HUDEP-2 (cell line): ENCODE measurements at regions not wholly inside any gene's neighbourhood (a gene's known extent, or its start where the extent isn't known, plus 50 kb on each side); places are given as distances from the start of the nearest gene placed in this dataset.

Source experiments
- DNase-seq, 76 experiments: peaks; one replicate each; lab custom pipeline; 2025; ENCODE audit not compliant: unreplicated experiment in 76 of 76; lab: John Stamatoyannopoulos, UW

DNA sequence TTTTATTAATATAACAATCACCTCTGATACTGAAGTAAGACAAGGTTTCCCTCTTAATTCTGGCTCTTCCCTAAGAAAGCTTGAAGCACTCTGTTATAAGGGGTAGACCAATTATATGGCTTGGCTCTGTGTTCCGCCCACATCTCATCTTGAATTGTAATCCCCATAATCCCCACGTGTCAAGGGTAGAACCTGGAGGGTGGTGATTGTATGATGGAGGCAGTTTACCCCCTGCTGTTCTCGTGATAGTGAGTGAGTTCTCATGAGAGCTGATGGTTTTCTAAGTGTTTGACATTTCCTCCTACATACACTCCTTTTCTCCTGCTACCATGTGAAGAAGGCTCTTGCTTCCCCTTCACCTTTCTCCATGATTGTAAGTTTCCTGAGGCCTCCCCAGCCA is 363.8 kb upstream of the PCDH20 start:
- DNase-seq: no peak

DNA sequence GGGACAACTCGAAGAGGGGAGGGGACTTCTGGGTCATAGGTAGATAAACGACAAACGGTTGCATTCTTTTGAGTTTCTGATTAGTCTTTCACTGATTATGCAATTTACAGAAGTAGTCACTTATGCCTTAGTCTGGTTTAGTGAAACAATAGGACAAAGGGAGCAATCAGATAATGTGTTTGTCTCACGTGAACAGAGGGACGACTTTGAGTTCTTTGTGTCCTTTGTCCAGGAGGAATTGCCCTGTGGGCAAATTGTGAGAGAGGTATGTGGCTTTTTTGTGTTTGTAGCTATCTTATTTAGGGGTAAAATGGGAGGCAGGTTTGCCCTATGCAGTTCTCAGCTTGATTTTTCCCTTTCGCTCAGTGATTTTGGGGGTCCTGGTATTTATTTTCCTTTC is 362.9 kb upstream of the PCDH20 start:
- DNase-seq: no peak

DNA sequence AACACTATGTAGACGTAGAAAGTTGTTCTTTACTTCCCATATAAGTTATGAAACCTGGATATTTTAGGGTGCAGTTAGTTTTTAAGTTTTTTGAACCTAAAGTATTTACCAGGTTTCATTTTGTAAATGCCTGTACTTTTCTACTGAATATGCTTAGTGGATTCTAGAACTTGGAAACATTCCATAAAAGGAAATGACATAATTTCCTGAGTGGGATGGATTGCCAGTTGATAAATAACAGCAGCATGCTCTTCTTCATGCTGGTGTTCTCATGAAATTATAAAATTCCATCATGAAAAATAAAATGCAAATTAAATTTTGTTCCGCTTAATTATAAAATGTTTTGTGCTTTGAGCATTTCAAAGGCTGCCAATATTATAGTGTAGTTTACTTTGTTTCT is 362.2 kb upstream of the PCDH20 start:
- no peak for DNase-seq

DNA sequence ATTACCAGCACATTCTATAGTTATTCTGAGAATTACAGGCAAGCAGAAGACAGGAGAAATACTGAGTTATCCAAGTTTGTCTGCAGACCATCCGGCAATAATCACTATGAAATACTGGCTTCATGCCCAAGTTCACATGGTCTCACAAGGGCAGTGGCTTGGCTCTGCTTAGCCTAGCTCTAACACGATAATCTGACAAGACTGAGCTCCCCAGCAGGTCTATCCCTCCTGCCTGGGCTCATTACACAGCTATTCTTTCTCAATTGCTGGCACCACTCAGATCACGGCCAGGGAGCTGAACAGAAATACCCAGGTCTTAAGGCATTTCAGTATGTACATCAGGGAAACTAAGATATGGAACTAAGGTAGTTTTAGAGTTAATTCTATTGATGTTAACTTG is 361.6 kb upstream of the PCDH20 start:
- DNase-seq: peak in 33 of 76 experiments; percentile 2 to 53 (median 15)

GRCh38 chr13:61774903-61775302 is 359.3 kb upstream of the PCDH20 start:
- DNase-seq: no peak

GRCh38 chr13:61770681-61771080 is 355.0 kb upstream of the PCDH20 start:
- DNase-seq: peak in 4 of 76 experiments; percentile 1 to 19 (median 14)

DNA sequence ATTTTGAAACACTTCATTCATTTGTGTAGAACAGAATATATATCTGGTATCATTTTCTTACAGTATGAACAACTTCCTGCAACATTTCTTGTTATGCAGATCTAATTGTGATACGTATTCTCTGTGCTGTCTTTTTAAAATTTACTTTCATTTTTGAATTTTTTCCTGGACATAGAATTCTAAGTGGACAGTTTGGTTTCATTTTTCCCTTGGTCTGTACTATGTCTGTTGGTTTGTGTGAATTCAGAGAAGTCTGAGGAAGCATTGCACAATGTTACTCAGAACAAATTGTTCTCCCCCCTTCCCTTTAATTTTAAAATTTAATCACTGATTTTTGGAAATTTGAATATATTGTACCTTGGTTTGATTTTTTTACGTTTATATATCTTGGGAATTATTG is 352.5 kb upstream of the PCDH20 start:
- DNase-seq: no peak

GRCh38 chr13:61766667-61767058 is 351.0 kb upstream of the PCDH20 start:
- no peak for DNase-seq

- no peak for DNase-seq
Observed at GRCh38 chr13:61765940-61766666, 350.5 kb upstream of the PCDH20 start.

DNA sequence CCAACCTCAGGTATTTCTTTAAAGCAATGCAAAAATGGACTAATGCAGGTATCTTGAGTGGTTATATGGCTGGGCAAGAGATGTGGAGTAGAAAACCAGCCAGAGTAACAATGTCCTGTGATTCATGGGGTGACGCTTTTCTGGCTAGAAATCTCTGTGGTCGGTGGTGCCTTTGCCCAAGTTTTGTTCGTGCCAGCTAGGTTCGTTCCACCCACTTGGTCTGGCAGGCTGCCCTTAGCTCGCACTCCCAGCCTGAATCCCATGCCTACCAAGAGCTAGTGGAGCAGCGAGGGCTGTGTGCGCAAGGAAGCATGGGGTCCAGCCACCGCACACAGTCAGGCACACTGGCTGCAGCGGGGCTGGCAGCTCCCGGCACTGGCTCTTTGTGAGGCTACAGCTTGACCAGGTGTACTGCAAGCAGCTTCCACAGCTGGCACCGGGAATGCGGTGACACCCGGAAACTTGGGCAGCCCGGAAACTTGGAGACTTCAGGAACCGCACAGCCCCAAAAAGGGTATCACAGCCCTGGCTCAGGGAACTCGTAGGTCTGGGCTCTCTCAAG is 349.6 kb upstream of the PCDH20 start:
- DNase-seq: no peak

GRCh38 chr13:61761690-61762089 is 346.0 kb upstream of the PCDH20 start:
- no peak for DNase-seq

DNA sequence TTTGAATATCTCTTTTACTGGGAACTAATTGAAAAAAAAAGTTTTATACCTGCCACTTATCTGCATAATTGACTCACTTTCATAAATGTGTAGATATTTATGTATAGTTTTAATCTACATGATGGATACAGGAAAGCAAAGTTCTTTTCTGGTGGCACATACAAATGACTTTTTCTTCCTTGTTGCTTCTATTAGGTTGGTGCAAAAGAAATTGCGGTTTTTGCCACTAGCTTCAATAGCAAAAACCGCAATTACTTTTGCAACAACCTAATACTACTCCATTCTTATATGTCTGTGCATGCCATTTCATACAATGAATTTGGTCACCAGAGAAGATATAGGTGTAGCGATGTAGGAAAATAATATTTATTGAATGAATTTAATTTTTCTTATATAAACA is 344.5 kb upstream of the PCDH20 start:
- no peak for DNase-seq

GRCh38 chr13:61756031-61756430 is 340.4 kb upstream of the PCDH20 start:
- DNase-seq: no peak

DNA sequence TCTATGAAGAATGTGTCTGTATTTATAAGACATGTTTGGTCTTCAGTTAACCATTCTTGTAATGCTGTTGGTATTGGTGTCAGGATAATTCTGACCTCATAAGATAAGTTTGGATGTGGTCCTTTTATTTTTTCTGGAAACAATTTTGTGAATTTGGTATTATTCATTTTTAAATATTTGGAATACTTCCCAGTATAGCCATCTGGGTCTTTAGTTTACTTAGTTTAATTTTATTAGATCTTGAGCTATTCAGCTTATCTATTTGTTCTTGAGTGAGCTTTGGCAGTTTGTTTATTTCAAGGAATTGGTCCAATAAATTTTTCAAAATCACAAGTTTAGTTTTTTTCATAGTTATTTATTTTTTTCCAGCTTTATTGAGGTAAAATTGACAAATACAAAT is 335.4 kb upstream of the PCDH20 start:
- no peak for DNase-seq

- no peak for DNase-seq
Observed at GRCh38 chr13:61738236-61738750, 322.6 kb upstream of the PCDH20 start.

DNA sequence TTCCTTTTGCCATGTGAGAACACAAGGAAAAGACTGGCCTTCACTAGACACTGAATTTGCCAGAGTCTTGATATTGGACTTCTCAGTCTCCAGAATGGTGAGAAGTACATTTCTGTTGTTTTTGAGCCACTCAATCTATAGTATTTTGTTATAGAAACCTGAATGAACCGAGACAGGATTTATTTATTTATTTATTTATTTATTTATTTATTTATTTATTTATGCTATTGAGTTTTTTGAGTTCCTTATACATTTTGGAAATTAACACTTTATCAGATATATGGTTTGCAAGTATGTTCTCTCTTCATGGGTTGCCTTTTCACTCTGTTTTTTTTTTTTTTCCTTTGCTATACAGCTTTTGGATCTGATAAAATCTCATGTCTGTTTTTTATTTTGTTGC is 319.0 kb upstream of the PCDH20 start:
- no peak for DNase-seq

DNA sequence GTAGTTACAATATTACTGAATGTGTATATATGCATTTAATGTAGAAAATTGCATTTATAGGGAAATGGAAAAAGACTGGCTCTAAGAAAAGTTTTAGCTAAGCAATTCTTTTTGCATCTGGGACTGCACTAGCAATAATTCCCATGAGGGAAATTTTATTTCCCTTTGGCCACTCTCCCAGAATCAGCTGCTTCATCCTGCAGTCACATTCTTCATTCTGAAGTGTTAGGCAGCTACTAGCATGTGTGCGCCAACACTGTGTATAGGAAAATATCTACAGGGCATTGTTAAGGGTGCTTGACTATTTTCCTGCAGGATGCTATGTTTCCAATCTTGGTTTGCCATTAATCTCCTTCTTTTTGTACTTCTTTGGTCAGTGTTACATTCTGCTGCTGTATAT is 312.8 kb upstream of the PCDH20 start:
- DNase-seq: no peak

DNA sequence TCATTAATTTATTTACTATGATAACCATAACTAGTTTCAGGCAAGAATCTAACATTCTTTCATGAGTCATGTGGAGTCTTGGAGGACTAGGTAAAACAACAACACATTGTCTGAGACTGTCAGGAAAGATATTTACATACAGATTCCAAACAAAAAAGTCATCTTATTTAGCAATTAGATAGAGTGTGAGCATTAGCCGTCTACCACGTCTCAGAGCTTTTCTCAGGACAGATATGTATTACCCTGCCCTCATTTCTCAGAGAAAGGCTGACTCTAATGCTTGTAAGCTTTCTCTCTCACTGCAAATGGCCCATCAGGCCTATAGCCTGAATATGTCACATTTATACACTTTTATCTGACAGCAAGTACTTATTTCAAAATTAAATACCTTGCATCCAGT is 312.1 kb upstream of the PCDH20 start:
- no peak for DNase-seq

GRCh38 chr13:61725806-61726205 is 310.2 kb upstream of the PCDH20 start:
- DNase-seq: no peak

DNA sequence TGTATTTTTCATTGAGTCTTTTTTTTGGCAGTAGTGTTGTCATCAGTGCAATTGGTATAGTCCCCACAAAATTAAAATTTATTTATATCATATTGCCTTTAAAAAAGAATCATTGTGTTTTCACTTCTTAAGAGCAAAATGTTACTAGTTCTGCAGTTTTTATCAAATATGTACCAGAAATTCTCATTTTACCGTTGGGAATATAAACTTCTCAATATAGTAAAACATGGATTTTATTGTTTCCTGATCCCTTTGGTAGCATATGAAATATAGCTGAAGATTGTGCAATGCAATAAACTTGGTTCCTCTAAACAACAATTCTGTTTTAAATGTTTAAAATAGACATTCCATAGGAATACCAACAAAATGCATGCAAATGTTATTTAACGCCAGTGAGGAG is 306.5 kb upstream of the PCDH20 start:
- no peak for DNase-seq

DNA sequence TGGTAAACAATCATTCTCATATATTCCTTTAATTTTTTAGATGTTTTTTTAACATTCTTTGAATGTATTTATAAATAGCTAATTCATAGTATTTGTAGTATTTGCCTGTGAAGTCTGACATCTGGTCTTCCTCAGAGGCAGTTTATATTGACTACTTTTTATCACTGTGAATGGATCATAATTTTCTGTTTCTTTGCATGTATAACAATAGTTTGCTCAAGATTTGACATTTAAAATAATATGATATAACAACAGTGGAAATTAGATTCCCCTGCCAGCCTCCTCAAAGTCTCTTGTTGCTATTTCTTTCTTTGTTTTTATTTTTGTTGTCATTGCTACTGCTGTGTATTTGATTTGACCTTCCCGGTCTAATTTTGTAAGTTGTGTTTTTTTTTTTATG is 297.0 kb upstream of the PCDH20 start:
- DNase-seq: no peak

DNA sequence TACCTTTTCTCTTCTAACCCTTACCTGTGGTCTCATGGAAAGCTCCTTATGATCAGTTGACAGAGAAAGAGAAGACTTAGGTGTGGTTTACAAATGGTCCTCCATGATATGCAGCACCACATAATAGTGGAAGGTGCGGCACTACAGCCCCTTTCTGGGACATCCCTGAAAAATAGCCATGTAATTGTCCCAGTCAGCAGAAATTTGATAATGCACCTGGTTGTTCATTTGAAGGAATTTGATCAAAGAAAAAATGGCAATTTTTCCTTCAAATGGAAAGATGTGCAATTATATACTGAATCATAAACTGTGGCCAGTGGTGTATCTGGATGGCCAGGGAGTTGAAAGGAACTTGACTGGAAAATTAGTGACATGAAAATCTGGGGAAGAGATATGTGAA is 293.6 kb upstream of the PCDH20 start:
- DNase-seq: no peak

DNA sequence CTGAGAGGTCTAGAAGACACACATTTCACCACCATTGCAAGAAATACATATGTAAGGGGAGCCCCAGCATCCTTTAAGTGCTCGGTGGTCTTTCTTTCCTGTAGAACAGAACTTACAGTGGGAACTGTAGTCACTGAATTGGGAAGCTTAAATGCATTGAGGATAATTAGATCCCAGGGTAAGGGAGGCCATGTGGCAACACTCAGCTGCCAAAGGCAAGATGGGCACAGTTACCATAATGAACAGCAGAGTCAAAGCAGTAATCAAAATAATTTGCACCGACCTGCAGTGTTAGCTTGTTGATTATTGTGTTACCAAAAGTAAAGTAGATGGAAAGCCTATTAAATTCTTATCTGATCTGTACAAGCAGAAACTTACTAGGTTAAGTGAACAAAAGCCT is 291.2 kb upstream of the PCDH20 start:
- DNase-seq: no peak
